ENCODE measurements at regions not wholly inside any gene's neighbourhood (a gene's known extent, or its start where the extent isn't known, plus 50 kb on each side); places are given as distances from the start of the nearest gene placed in this dataset.

GRCh38 chr10:44465401-44466115 lies 80.7 kb upstream of the CXCL12 start:
- no peak for DNase-seq (ENCODE audit: low read depth)
- TF ChIP-seq, protein P1, sequence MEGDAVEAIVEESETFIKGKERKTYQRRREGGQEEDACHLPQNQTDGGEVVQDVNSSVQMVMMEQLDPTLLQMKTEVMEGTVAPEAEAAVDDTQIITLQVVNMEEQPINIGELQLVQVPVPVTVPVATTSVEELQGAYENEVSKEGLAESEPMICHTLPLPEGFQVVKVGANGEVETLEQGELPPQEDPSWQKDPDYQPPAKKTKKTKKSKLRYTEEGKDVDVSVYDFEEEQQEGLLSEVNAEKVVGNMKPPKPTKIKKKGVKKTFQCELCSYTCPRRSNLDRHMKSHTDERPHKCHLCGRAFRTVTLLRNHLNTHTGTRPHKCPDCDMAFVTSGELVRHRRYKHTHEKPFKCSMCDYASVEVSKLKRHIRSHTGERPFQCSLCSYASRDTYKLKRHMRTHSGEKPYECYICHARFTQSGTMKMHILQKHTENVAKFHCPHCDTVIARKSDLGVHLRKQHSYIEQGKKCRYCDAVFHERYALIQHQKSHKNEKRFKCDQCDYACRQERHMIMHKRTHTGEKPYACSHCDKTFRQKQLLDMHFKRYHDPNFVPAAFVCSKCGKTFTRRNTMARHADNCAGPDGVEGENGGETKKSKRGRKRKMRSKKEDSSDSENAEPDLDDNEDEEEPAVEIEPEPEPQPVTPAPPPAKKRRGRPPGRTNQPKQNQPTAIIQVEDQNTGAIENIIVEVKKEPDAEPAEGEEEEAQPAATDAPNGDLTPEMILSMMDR (IDR thresholded peaks at IDR 0.05; ENCODE audit: insufficient read depth, low read depth, low read length, missing control alignments), result no peak
- H3K4me3 ChIP-seq (ENCODE audit: low read depth, low read length), result no peak overlapping the region

DNA sequence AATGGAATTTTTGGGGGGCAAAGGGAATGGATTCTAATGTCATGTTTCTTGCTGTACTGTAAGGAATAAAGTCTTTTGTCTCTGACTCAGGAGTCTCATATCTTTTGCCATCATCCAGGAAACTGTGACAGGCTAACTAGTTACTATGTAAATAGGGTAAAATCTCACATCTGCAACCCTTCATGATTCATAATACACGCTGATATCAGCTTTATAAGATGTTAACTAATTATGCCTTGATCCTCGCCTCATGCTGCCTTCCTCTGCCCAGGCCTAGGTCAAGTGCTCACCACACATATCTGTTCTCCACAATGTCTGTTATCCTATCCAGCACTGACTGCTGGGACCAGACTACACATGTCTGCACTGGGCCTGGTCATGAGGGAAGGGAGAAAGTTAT lies 81.3 kb upstream of the CXCL12 start:
- no peak overlapping the region for H3K4me3 ChIP-seq (ENCODE audit: low read depth, low read length)
- TF ChIP-seq, protein P1 (IDR thresholded peaks at IDR 0.05; ENCODE audit: insufficient read depth, low read depth, low read length, missing control alignments), result no peak
- no peak for DNase-seq (ENCODE audit: low read depth)

DNA sequence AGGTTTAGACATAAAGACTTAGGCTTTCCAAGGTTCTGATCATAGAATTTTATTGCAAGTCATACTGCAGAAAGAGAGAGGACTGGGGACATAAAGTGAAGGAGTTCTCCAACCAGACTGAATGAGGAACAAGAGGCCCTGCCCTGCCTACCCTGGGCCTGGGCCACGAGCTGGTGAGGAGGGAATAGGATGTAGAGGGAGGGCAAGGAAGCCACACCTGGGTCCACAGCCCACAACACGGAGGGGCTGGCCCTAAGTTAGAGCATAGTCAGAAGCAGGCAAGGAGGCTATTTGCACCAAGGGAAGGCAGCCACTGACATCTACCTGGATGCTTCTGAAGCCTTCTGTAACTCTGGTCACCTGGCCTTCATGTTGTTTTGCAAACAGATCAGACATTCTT lies 82.2 kb upstream of the CXCL12 start:
- no peak for DNase-seq (ENCODE audit: low read depth)
- TF ChIP-seq, protein P1 (IDR thresholded peaks at IDR 0.05; ENCODE audit: insufficient read depth, low read depth, low read length, missing control alignments), result no peak
- no peak overlapping the region for H3K4me3 ChIP-seq (ENCODE audit: low read depth, low read length)

DNA sequence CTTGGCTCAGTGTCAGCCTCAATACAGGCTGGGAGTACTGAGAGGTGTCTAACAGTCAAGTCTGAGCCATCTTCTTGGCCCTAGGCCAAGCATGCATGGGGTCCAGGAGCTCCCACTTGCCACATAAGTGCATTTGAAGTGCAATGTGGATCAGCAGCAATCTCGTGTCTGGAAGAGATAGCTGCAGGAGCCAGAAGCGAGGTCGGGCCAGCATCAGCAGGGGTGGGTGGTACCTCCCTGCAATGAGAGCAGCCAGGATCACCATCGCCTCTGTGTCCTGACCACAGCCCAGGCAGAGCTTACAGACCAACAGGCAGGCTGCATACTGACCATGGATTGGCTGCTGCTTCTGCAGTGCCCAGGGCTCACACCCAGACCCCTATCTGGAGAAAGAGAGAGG lies 83.0 kb upstream of the CXCL12 start:
- H3K4me3 ChIP-seq (ENCODE audit: low read depth, low read length), result no peak overlapping the region
- TF ChIP-seq, protein P1 (IDR thresholded peaks at IDR 0.05; ENCODE audit: insufficient read depth, low read depth, low read length, missing control alignments), result no peak
- no peak for DNase-seq (ENCODE audit: low read depth)

GRCh38 chr10:44468525-44468924 lies 83.6 kb upstream of the CXCL12 start:
- TF ChIP-seq, protein P1 (IDR thresholded peaks at IDR 0.05; ENCODE audit: insufficient read depth, low read depth, low read length, missing control alignments), result no peak
- no peak overlapping the region for H3K4me3 ChIP-seq (ENCODE audit: low read depth, low read length)

DNA sequence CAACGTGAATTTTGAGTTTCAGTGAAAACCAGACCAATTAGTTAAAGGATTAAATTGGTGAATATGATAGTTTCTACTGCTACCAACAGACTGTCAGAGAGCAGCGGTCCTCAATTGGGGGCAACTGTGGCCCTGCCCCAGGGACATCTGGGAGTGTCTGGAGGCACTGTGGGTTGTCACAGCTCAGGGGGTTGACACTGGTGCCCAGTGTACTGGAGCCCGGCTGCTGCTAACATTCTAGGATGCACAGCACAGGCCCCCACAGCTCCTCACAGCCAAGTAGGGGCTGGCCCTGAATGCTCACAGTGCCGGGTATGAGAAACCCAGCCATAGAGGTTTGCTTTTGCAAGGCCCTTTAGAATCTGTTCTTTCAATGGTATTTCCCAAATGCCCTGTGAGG lies 84.1 kb upstream of the CXCL12 start:
- TF ChIP-seq, protein P1 (IDR thresholded peaks at IDR 0.05; ENCODE audit: insufficient read depth, low read depth, low read length, missing control alignments), result no peak
- no peak for DNase-seq (ENCODE audit: low read depth)
- no peak overlapping the region for H3K4me3 ChIP-seq (ENCODE audit: low read depth, low read length)

More at GRCh38 chr10:44468525-44468924, 83.6 kb upstream of the CXCL12 start:
- DNase-seq (ENCODE audit: low read depth), result no peak

GRCh38 chr10:44470784-44471183 lies 85.9 kb upstream of the CXCL12 start:
- TF ChIP-seq, protein P1 (IDR thresholded peaks at IDR 0.05; ENCODE audit: insufficient read depth, low read depth, low read length, missing control alignments), result no peak
- H3K4me3 ChIP-seq (ENCODE audit: low read depth, low read length), result no peak overlapping the region
- no peak for DNase-seq (ENCODE audit: low read depth)
